HUES48 (cell line): ENCODE measurements at regions not wholly inside any gene's neighbourhood (a gene's known extent, or its start where the extent isn't known, plus 50 kb on each side); places are given as distances from the start of the nearest gene placed in this dataset.

Experiments used
- H3K27ac ChIP-seq: one replicate; pipeline ENCODE4 v1.7.0; 2013; ENCODE audit warnings: low read depth, low read length, inconsistent platforms
- H3K27me3 ChIP-seq: 2 replicates; pipeline ENCODE4 v1.6.1; 2013; ENCODE audit warnings: mild to moderate bottlenecking, low read length; ENCODE audit not compliant: control insufficient read depth, insufficient read depth
- H3K36me3 ChIP-seq: 2 replicates; pipeline ENCODE4 v1.6.1; 2013; ENCODE audit warnings: low read length; ENCODE audit not compliant: control insufficient read depth, insufficient read depth
- H3K4me1 ChIP-seq: 2 replicates; pipeline ENCODE4 v1.6.1; 2013; ENCODE audit warnings: mild to moderate bottlenecking, low read length; ENCODE audit not compliant: control insufficient read depth, insufficient read depth
- H3K4me3 ChIP-seq: 2 replicates; pipeline ENCODE4 v1.5.1; 2013; ENCODE audit warnings: mild to moderate bottlenecking, low read depth, low read length
- H3K9ac ChIP-seq: 2 replicates; pipeline ENCODE4 v1.6.1; 2013; ENCODE audit warnings: mild to moderate bottlenecking, low read depth, low read length, moderate library complexity
- H3K9me3 ChIP-seq: 2 replicates; pipeline ENCODE4 v1.6.1; 2013; ENCODE audit warnings: low read length; ENCODE audit not compliant: control insufficient read depth, insufficient read depth

DNA sequence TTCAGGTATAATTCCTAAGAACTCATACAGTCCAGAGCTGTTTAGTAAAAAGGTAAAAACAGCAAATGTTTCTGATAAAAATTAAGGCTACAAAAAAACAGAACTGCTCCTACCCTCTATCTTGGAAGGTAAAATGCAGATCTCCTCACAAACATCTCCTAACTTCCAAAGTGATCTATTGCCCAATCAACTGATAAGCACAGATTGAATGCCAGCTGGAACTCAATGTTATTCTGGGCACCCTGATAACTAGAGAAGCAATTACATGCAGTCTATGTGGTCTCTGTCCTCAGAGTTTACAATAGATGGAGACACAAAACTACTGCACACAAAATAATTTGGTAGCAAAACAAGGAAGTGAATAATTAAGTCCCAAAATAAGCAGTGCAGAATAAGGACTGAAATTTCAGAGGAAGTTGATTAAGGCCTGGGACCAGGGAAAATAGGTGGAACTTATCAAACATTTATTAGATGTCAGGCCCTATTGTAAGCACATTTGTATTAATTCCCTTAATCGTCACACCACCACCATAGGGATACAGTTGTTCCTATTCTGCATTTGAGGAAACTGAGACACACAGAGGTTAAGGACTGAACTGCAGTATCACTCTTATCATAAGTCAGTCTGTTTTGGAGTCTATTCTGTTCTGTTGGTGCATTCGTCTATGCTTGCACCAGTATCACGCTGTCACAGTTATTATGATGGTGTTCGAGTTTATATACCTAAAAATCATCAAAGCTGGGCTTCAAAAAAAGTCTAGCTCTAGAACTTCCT is 102.2 kb upstream of the TARS1 start:
- H3K4me3 ChIP-seq = no peak overlapping the region
- no peaks in the 10 kb centered on the region for H3K27me3 ChIP-seq
- H3K27ac ChIP-seq = peak overlapping the region; percentile 74
- H3K9me3 ChIP-seq = no peaks in the 10 kb centered on the region
- no peak overlapping the region for H3K9ac ChIP-seq
- H3K4me1 ChIP-seq = peaks cover 25% of the 10 kb centered on the region
- no peaks in the 10 kb centered on the region for H3K36me3 ChIP-seq

DNA sequence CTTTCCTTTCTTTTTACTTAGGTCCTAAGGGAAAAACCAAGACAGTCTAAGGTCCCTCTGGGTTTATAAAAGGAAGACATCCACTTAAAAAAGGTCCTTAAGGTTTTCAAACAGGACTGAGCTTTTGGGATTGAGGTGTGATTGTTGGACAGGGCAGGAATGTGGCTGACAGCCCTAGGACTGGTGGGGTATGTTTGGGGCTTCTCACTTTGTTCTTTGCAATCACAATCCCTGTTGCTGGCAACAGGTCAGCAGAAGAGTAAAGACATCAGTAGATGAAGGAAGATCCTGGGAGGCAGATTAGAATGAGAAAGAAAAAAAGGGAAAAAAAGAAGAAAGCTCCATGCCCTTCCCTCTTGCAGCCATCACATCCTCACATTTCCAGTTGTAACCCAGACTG is 101.4 kb upstream of the TARS1 start:
- H3K27me3 ChIP-seq = no peaks in the 10 kb centered on the region
- peak overlapping the region; percentile 5; the same call in 1 of the 2 replicates for H3K4me3 ChIP-seq
- no peak overlapping the region; the same call in 1 of the 2 replicates for H3K9ac ChIP-seq
- H3K27ac ChIP-seq = peak overlapping the region; percentile 74
- peaks cover 25% of the 10 kb centered on the region for H3K4me1 ChIP-seq
- H3K36me3 ChIP-seq = no peaks in the 10 kb centered on the region
- no peaks in the 10 kb centered on the region for H3K9me3 ChIP-seq

DNA sequence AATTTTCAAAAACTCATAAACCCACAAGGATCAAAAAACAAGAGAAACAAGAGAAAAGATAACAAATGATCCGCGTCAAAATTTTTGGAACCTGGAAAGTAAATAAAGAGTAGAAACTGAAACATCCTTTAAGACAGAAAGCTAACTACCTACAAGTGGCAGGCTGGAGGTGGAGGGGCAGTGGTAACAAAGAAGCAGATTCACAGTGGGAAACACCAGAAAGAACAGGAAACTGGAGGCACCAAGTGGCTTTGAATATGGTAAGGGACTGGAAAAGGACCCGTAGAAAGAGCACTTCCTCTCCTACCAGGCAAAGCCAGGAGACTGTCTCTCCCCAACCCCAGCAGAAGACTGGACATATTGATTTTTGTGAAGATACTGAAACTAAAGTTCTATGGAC is 100.6 kb upstream of the TARS1 start:
- Histone ChIP-seq H3K9me3 (no peaks in the 10 kb centered on the region), H3K9ac (no peak overlapping the region), H3K36me3 (no peaks in the 10 kb centered on the region), H3K27me3 (no peaks in the 10 kb centered on the region), H3K4me3 (0 out of 2 replicates have a peak overlapping the region, but pooled peaks have one; percentile 5), H3K4me1 (peaks cover 25% of the 10 kb centered on the region), H3K27ac (peak overlapping the region; percentile 74)

DNA sequence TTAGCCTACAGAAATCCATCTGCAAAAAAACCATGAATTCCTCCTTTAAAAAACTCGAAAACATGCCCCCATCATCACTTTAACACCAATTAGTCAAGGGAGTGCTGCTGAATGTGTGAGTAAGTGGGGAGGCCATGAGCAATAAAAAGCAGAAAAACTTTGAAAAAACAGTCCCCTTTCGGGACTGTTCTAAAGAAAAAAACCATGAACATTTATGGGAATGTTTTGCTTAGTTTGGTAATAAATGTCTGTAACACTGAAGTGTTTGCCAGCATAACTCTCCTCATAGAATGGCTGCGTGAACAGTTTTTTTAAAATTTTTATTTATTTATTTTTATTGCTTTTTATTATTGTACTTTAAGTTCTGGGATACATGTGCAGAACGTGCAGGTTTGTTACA is 99.4 kb upstream of the TARS1 start:
- Histone ChIP-seq H3K36me3 (no peaks in the 10 kb centered on the region), H3K27ac (no peak overlapping the region), H3K9ac (no peak overlapping the region), H3K4me1 (peaks cover 25% of the 10 kb centered on the region), H3K9me3 (no peaks in the 10 kb centered on the region), H3K4me3 (no peak overlapping the region), H3K27me3 (no peaks in the 10 kb centered on the region)

DNA sequence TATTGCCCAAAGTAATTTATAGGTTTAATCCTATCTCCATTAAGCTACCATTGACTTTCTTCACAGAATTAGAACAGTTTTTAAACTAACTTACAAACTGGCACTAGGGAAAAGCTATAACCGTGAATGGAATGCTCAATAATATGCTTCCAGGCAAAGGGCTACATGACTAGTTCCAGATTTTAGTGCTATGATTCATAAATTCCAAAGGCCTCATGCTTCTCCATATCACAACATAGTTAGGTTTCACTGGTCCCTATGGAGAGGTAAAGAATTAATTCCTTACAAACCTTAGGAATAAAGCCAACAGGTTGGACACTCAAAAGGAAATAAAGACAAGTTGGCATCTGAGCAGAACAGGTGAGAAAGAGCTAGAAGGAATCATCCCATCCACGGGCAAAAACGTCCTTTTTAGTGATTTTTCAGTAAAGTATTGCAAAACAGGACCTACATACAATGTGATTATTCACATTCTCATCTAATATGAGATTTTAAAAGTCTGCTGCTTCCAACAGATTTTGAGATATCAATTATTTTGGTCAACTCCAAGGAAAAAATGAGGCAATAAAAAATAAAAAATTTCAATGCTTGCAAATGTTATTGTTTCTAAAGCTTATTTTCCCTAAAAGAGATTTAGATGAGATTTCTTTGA is 97.0 kb upstream of the TARS1 start:
- no peak overlapping the region for H3K27ac ChIP-seq
- no peaks in the 10 kb centered on the region for H3K9me3 ChIP-seq
- no peak overlapping the region for H3K4me3 ChIP-seq
- H3K9ac ChIP-seq = no peak overlapping the region
- H3K36me3 ChIP-seq = no peaks in the 10 kb centered on the region
- H3K4me1 ChIP-seq = peaks cover 18% of the 10 kb centered on the region
- H3K27me3 ChIP-seq = no peaks in the 10 kb centered on the region

DNA sequence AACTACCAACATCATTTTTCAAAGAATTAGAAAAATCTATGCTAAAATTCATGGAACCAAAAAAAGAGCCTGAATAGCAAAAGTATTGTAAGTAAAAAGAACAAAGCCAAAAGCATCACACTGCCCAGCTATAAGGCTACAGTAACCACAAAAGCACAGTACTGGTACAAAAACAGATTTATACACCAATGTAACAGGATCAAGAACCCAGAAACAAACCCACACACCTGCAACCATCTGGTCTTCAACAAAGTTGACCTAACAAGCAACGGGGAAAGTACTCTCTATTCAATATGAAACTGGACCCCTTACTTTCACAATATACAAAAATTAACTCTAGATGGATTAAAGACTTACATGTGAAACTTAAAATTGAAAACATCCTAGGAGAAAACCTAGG is 94.2 kb upstream of the TARS1 start:
- Histone ChIP-seq H3K4me3 (no peak overlapping the region), H3K9ac (no peak overlapping the region), H3K4me1 (no peaks in the 10 kb centered on the region), H3K27ac (no peak overlapping the region), H3K9me3 (no peaks in the 10 kb centered on the region), H3K27me3 (no peaks in the 10 kb centered on the region), H3K36me3 (no peaks in the 10 kb centered on the region)

DNA sequence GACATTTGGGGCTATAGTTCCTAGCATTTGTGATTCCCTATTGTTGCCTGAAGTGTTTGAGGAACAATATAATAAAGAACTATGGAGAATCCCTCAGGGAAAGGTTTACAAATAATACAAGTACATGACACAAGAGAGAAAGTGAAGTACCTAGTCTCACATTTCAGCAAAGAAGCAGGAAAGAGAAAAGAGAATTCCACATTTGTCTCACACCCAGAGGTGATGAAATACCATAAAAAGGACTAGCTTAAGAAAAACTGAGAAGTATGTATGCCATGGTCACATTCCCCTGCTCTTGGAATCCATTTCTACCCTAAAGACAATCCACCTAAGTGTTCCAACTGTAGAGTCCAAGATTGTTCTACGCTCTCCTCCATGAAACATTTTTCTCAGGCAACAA is 79.0 kb upstream of the TARS1 start:
- Histone ChIP-seq H3K9me3 (no peaks in the 10 kb centered on the region; the same call in 1 of the 2 replicates), H3K36me3 (no peaks in the 10 kb centered on the region), H3K27ac (no peak overlapping the region), H3K27me3 (no peaks in the 10 kb centered on the region), H3K4me1 (no peaks in the 10 kb centered on the region), H3K9ac (no peak overlapping the region), H3K4me3 (no peak overlapping the region)

DNA sequence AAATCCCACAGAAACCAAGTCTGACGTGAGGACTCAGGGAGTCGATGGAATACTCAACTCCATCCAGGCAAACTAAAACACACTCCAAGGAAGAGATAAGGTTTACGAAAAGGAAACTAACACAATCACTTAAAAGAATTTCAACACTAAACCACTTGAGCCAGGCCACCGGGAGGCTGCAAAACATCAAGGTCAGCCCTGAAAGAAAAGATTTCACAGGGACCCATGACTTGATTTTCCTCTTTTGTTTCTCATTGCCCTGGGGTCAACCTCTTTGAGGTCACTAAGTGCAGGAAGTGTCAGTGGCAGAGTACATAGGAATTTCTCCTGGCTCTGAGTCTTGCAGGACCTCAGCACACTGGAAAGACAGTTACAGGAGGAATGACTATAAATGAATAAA is 77.8 kb upstream of the TARS1 start:
- Histone ChIP-seq H3K9ac (no peak overlapping the region), H3K27ac (no peak overlapping the region)

DNA sequence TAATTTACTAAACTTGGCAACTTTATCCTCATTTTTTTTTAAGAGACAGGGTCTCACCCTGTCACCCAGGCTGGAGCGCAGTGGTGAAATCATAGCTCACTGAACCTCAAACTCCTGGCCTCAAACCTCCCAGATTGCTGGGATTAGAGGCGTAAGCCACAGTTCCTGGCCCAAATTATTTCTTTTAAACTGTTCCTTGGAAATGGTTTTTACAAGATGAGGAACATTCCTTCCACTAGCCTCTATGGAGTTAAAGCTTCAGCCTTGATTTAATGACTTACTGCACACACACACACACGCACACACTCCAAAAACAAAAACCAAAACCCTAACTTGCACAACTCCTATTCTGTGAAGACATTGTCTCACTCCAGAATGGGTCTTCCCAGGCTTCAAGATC is 77.2 kb upstream of the TARS1 start:
- Histone ChIP-seq H3K4me1 (no peaks in the 10 kb centered on the region), H3K9me3 (no peaks in the 10 kb centered on the region; the same call in 1 of the 2 replicates), H3K27ac (no peak overlapping the region), H3K27me3 (no peaks in the 10 kb centered on the region), H3K9ac (no peak overlapping the region), H3K36me3 (no peaks in the 10 kb centered on the region), H3K4me3 (no peak overlapping the region)

More for the DNA sequence above, 77.8 kb upstream of the TARS1 start:
- H3K4me3 ChIP-seq = no peak overlapping the region
- no peaks in the 10 kb centered on the region; the same call in 1 of the 2 replicates for H3K9me3 ChIP-seq
- no peaks in the 10 kb centered on the region for H3K4me1 ChIP-seq
- no peaks in the 10 kb centered on the region for H3K36me3 ChIP-seq
- no peaks in the 10 kb centered on the region for H3K27me3 ChIP-seq

DNA sequence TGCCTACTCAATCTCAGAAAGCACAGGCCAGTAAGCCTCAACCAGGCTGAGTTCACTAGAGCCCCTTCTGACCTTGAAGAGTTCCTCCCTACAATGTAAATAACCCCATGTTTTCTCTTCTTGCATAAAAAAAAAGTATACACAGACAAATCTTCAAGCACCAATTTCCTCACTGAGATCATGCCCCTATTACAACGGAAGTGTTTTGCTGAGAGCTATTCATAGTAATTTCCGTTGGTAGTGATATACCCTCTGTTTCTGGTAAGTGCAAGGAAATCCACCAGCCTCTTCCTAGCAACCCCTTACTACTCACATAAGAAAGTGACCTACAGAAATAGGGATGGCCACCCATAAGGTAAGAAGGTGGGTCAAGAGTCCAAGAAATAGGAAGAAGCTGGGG is 76.4 kb upstream of the TARS1 start:
- Histone ChIP-seq H3K9ac (no peak overlapping the region), H3K4me1 (no peaks in the 10 kb centered on the region), H3K9me3 (no peaks in the 10 kb centered on the region; the same call in 1 of the 2 replicates), H3K27ac (no peak overlapping the region), H3K4me3 (no peak overlapping the region), H3K36me3 (no peaks in the 10 kb centered on the region), H3K27me3 (no peaks in the 10 kb centered on the region)

DNA sequence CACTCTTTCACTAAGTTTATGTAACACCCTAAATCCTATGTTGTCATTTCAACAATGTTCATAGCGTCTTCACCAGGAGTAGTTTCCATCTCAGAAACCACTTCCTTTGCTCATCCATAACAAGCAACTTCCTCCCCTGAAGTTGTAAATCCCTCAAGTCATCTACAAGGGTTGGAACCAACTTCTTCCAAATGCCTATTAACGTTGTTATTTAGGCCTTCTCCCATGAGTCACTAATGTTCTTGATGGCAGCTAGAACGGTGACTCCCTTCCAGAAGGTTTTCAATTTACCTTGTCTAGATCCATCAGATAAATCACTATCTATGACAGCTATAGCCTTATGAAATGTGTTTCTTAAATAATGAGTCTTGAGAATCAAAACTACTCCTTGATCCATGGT is 73.3 kb upstream of the TARS1 start:
- H3K9me3 ChIP-seq = no peaks in the 10 kb centered on the region
- no peaks in the 10 kb centered on the region for H3K27me3 ChIP-seq
- H3K4me1 ChIP-seq = no peaks in the 10 kb centered on the region
- no peak overlapping the region for H3K4me3 ChIP-seq
- H3K36me3 ChIP-seq = no peaks in the 10 kb centered on the region
- H3K9ac ChIP-seq = no peak overlapping the region
- no peak overlapping the region for H3K27ac ChIP-seq
